HUES64 (cell line): ENCODE measurements at regions not wholly inside any gene's neighbourhood (a gene's known extent, or its start where the extent isn't known, plus 50 kb on each side); places are given as distances from the start of the nearest gene placed in this dataset.

Experiments
- H3K27ac ChIP-seq: 2 replicates; pipeline ENCODE4 v1.7.0; 2013; ENCODE audit warnings: low read depth, low read length, inconsistent platforms
- H3K27me3 ChIP-seq: 2 replicates; pipeline ENCODE4 v1.6.1; 2013; ENCODE audit warnings: mild to moderate bottlenecking, low read length; ENCODE audit not compliant: insufficient read depth
- H3K36me3 ChIP-seq: 2 replicates; pipeline ENCODE4 v1.6.1; 2013; ENCODE audit warnings: mild to moderate bottlenecking, low read length; ENCODE audit not compliant: insufficient read depth
- H3K4me1 ChIP-seq: 2 replicates; pipeline ENCODE4 v1.6.1; 2013; ENCODE audit warnings: mild to moderate bottlenecking, low read length, moderate library complexity; ENCODE audit not compliant: insufficient read depth
- H3K4me3 ChIP-seq: 2 replicates; pipeline ENCODE4 v1.5.1; 2013; ENCODE audit warnings: mild to moderate bottlenecking, low read length, moderate library complexity
- H3K9ac ChIP-seq: 2 replicates; pipeline ENCODE4 v1.6.1; 2013; ENCODE audit warnings: mild to moderate bottlenecking, low read depth, low read length
- H3K9me3 ChIP-seq: 2 replicates; pipeline ENCODE4 v1.6.1; 2013; ENCODE audit warnings: low read depth, low read length; ENCODE audit not compliant: insufficient read depth
- WGBS: fragments of 150-250, 120-280 bp; methylation state at CpG from one replicate; pipeline ENCODE4 v1.1.7; 2013; ENCODE audit warnings: missing lambda C conversion rate; 5-methylcytosine and 5-hydroxymethylcytosine counted together

DNA sequence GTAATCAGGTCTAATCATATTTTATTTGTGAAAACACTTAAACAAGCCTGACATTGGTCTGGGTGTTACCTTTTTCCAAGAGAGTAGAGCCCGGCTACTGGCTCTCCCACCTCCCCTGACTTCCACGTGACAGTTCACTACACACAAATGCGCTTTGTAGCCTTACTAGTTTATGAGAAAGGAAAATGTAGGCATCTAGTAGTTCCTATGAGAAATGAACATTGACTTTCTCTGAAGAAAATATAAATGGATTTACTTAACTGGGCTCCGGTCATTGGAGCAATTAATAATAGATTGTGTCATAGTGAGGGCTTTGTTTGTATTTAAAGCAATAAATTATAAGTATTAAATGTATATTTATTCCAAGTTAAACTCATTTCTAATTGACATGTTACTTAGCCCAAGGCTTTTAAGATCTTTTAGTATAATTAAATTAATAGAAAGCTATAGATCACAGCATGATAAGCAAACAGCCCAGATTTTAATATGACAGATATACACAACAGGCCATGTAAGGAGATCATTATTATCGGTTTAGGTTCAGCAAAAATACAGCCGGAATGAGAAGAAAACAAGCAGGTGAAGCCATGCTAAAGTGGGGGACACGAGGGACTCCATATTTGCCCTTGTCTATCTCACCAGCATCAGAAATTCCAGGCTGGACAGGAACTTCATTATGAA lies 756.5 kb upstream of the ADAMTS16 start:
- Histone ChIP-seq H3K4me1 (no peaks in the 10 kb centered on the region), H3K27ac (no peak overlapping the region), H3K27me3 (no peaks in the 10 kb centered on the region), H3K36me3 (no peaks in the 10 kb centered on the region), H3K9ac (no peak overlapping the region), H3K9me3 (no peaks in the 10 kb centered on the region), H3K4me3 (no peak overlapping the region)
- WGBS: 90% methylated on average over 7 of the region's 7 CpGs

DNA sequence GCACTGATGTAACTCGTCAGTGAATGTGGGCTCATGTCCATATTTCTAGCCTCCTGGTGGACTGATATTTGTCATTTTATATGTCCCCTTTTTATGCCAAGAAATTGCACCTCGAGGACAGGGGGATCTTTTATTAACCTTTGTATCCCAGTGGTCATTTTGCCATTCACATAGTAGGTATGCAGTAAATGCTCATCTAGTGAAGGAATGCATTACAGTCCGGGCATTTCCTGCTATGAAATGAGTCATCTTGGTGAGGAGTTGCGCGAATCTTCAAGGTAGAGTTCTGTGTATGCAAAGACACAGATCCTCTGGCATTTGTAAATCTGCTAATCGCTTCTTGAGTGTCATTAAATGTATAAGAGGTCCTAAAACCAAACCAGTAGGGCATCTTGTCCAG lies 755.5 kb upstream of the ADAMTS16 start:
- Histone ChIP-seq H3K36me3 (no peaks in the 10 kb centered on the region), H3K27ac (no peak overlapping the region), H3K4me1 (no peaks in the 10 kb centered on the region), H3K9ac (no peak overlapping the region), H3K9me3 (no peaks in the 10 kb centered on the region), H3K4me3 (no peak overlapping the region), H3K27me3 (no peaks in the 10 kb centered on the region)
- 92% methylated on average over 6 of the region's 6 CpGs for WGBS

DNA sequence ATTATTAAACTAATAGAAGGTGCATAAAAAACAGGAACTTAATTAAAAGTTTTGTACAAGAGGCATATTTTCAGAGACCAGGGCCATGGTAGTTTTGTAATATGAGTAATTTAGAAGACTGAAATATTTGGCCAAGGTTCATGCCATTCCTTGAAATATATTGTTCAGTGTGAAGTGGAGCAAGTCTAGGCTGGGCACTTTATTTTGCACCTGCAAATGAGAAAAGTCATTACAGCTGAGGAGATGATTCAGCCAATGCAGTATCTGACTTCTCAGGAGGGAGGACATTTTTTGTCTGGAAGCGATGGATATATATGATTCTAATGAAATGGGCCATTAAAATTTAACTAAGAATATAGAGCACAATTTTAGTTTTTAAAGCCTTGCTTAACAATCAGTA lies 754.0 kb upstream of the ADAMTS16 start:
- Histone ChIP-seq H3K27me3 (no peaks in the 10 kb centered on the region), H3K4me3 (no peak overlapping the region), H3K4me1 (no peaks in the 10 kb centered on the region), H3K27ac (no peak overlapping the region), H3K9ac (no peak overlapping the region), H3K9me3 (no peaks in the 10 kb centered on the region), H3K36me3 (no peaks in the 10 kb centered on the region)
- WGBS: 83% methylated on average over 1 of the region's 1 CpG

- no peaks in the 10 kb centered on the region for H3K27me3 ChIP-seq
- no peak overlapping the region for H3K4me3 ChIP-seq
- H3K9ac ChIP-seq: no peak overlapping the region
- 98% methylated on average over 3 of the region's 3 CpGs for WGBS
- no peaks in the 10 kb centered on the region for H3K4me1 ChIP-seq
- no peak overlapping the region for H3K27ac ChIP-seq
- no peaks in the 10 kb centered on the region for H3K9me3 ChIP-seq
- no peaks in the 10 kb centered on the region for H3K36me3 ChIP-seq
Observed at GRCh38 chr5:4387290-4387689, 752.8 kb upstream of the ADAMTS16 start.

DNA sequence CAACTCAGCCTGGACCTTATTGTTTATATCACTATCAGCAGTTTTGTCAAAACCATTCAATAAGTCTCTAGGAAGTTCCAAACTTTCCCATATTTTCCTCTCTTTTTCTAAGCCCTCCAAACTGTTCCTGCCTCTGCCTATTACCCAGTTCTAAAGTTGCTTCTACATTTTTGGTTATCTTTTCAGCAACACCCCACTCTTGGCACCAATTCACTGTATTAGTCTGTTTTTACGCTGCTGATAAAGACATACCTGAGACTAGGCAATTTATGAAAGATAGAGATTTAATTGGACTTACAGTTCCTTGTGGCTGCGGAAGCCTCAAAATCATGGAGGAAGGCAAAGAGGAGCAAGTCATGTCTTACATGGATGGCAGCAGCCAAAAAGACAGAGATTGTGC lies 744.4 kb upstream of the ADAMTS16 start:
- 0 out of 2 replicates have a peak, but pooled peaks cover 5% of the 10 kb centered on the region for H3K4me1 ChIP-seq
- no peaks in the 10 kb centered on the region for H3K27me3 ChIP-seq
- no peak overlapping the region for H3K9ac ChIP-seq
- 85% methylated on average over 2 of the region's 2 CpGs for WGBS
- H3K9me3 ChIP-seq: peaks cover 11% of the 10 kb centered on the region; the same call in 1 of the 2 replicates
- H3K27ac ChIP-seq: no peak overlapping the region
- H3K36me3 ChIP-seq: no peaks in the 10 kb centered on the region
- no peak overlapping the region for H3K4me3 ChIP-seq

- H3K4me1 ChIP-seq: no peaks in the 10 kb centered on the region
- no peaks in the 10 kb centered on the region for H3K27me3 ChIP-seq
- WGBS: 96% methylated on average over 7 of the region's 7 CpGs
- no peak overlapping the region for H3K27ac ChIP-seq
- H3K9ac ChIP-seq: no peak overlapping the region
- H3K36me3 ChIP-seq: no peaks in the 10 kb centered on the region
- H3K4me3 ChIP-seq: no peak overlapping the region
- no peaks in the 10 kb centered on the region for H3K9me3 ChIP-seq
Observed at GRCh38 chr5:4405614-4406219, 734.4 kb upstream of the ADAMTS16 start.

GRCh38 chr5:4410151-4410550 lies 730.0 kb upstream of the ADAMTS16 start:
- Histone ChIP-seq H3K9ac (no peak overlapping the region), H3K9me3 (no peaks in the 10 kb centered on the region), H3K4me3 (no peak overlapping the region), H3K36me3 (no peaks in the 10 kb centered on the region), H3K27ac (no peak overlapping the region), H3K4me1 (peaks cover 2% of the 10 kb centered on the region; the same call in 1 of the 2 replicates), H3K27me3 (no peaks in the 10 kb centered on the region)
- 96% methylated on average over 5 of the region's 5 CpGs for WGBS

GRCh38 chr5:4411664-4412063 lies 728.5 kb upstream of the ADAMTS16 start:
- Histone ChIP-seq H3K4me1 (peaks cover 2% of the 10 kb centered on the region; the same call in 1 of the 2 replicates), H3K27me3 (no peaks in the 10 kb centered on the region), H3K9ac (no peak overlapping the region), H3K4me3 (no peak overlapping the region), H3K36me3 (no peaks in the 10 kb centered on the region), H3K27ac (no peak overlapping the region), H3K9me3 (no peaks in the 10 kb centered on the region)
- 91% methylated on average over 8 of the region's 8 CpGs for WGBS

GRCh38 chr5:4413996-4414395 lies 726.1 kb upstream of the ADAMTS16 start:
- Histone ChIP-seq H3K4me3 (no peak overlapping the region), H3K9ac (no peak overlapping the region), H3K27ac (no peak overlapping the region), H3K36me3 (no peaks in the 10 kb centered on the region), H3K9me3 (no peaks in the 10 kb centered on the region), H3K4me1 (peaks cover 2% of the 10 kb centered on the region; the same call in 1 of the 2 replicates), H3K27me3 (no peaks in the 10 kb centered on the region)
- WGBS: 77% methylated on average over 7 of the region's 8 CpGs

DNA sequence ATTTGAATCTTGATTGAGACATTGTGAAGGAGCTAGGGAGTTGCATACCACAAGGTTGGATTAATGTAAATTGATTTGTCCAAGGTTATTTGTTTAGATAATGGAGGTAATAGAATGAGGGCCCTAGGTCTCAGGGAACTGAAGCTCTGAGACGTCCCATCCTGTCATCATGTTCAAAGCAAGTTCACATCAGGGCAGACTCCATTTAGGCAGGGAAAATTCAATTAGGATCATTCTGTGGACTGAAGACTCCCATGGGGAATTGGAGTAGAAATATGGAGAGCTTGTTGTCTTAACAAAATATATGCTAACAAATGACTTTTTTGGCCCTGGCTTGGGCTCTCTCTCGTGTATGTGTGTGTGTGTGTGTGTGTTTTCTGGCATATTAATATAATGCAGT lies 722.0 kb upstream of the ADAMTS16 start:
- Histone ChIP-seq H3K36me3 (no peaks in the 10 kb centered on the region), H3K9ac (no peak overlapping the region), H3K27me3 (no peaks in the 10 kb centered on the region), H3K9me3 (no peaks in the 10 kb centered on the region), H3K27ac (no peak overlapping the region), H3K4me3 (no peak overlapping the region), H3K4me1 (peaks cover 2% of the 10 kb centered on the region; the same call in 1 of the 2 replicates)
- 82% methylated on average over 2 of the region's 2 CpGs for WGBS

DNA sequence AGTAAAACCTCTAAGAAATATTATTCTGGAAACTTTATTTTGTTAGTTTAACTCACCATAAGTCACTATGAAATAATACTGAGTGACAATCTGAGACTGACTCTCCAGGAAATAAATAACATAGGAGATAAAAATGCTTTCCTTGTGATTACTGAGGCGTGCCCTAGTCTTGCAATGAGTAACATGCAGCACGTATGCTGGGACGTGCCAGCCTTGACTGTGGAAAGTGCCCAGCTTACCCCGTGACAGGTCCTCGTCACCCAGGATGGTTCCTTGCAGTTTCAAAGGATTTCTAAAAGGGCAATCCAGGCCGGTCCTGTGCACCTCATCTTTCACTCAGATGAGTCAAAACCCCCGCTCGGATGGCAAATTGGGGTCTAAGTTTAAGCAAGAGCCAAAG lies 720.8 kb upstream of the ADAMTS16 start:
- no peak overlapping the region for H3K4me3 ChIP-seq
- no peaks in the 10 kb centered on the region for H3K36me3 ChIP-seq
- H3K9ac ChIP-seq: no peak overlapping the region
- no peaks in the 10 kb centered on the region for H3K4me1 ChIP-seq
- WGBS: 83% methylated on average over 8 of the region's 8 CpGs
- no peaks in the 10 kb centered on the region for H3K27me3 ChIP-seq
- no peaks in the 10 kb centered on the region for H3K9me3 ChIP-seq
- no peak overlapping the region for H3K27ac ChIP-seq
